ENCODE measurements at regions not wholly inside any gene's neighbourhood (a gene's known extent, or its start where the extent isn't known, plus 50 kb on each side); places are given as distances from the start of the nearest gene placed in this dataset.
"Not testable (repeated sequence)": the region's sequence is repeated elsewhere in the genome, so short reads cannot be mapped to it uniquely, and the experiment has no call there.

GRCh38 chr16:21336231-21336630 lies 58.1 kb upstream of the CRYM start:
- Mint-ChIP-seq H3K36me3 (ENCODE audit: insufficient read depth) (no peaks in the 10 kb centered on the region), H3K27ac (ENCODE audit: low read depth) (no peak overlapping the region), H3K9me3 (no peaks in the 10 kb centered on the region), H3K4me3 (no peak overlapping the region), H3K27me3 (peaks cover 87% of the 10 kb centered on the region), H3K4me1 (no peaks in the 10 kb centered on the region)
- ATAC-seq (replicated peaks; ENCODE audit: extremely low read depth, poor library complexity, severe bottlenecking) (no peak), DNase-seq (ENCODE audit: low spot score in 2 of 2) (no peak)

DNA sequence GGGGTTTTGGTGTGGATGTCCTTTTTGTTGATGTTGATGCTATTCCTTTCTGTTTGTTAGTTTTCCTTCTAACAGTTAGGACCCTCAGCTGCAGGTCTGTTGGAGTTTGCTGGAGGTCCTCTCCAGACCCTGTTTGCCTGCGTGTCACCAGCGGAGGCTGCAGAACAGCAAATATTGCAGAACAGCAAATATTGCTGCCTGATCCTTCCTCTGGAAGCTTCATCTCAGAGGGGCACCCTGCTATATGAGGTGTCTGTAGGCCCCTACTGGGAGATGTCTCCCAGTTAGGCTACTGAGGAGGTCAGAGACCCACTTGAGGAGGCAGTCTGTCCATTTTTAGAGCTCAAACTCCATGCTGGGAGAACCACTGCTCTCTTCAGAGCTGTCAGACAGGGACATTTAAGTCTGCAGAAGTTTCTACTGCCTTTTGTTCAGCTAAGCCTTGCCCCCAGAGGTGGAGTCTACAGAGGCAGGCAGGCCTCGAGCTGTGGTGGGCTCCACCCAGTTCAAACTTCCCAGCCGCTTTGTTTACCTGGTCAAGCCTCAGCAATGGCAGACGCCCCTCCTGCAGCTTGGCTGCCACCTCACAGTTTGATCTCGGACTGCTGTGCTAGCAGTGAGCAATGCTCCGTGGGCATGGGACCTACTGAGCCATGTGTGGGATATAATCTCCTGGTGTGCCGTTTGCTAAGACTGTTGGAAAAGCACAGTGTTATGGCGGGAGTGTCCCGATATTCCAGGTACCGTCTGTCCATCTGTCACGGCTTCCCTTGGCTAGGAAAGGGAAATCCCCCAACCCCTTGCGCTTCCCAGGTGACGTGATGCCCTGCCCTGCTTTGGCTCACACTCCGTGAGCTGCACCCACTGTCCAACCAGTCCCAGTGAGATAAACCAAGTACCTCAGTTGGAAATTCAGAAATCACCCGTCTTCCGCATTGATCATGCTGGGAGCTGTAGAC lies 56.4 kb upstream of the CRYM start:
- H3K27me3 Mint-ChIP-seq, result peaks cover 79% of the 10 kb centered on the region
- DNase-seq (ENCODE audit: low spot score in 2 of 2); H3K4me1 Mint-ChIP-seq; H3K9me3 Mint-ChIP-seq; H3K4me3 Mint-ChIP-seq; H3K27ac Mint-ChIP-seq (ENCODE audit: low read depth); H3K36me3 Mint-ChIP-seq (ENCODE audit: insufficient read depth); ATAC-seq (replicated peaks; ENCODE audit: extremely low read depth, poor library complexity, severe bottlenecking): not testable (repeated sequence)

DNA sequence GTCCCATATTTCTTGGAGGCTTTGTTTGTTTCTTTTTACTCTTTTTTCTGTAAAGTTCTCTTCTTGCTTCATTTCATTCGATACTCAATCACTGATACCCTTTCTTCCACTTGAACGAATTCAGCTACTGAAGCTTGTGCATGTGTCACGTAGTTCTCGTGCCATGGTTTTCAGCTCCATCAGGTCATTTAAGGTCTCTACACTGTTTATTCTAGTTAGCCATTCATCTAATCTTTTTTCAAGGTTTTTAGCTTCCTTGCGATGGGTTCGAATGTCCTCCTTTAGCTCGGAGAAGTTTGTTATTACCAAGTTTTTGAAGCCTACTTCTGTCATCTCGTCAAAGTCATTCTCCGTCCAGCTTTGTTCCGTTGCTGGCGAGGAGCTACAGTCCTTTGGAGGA lies 55.6 kb upstream of the CRYM start:
- not testable (repeated sequence) for H3K4me1 Mint-ChIP-seq; H3K4me3 Mint-ChIP-seq; ATAC-seq (replicated peaks; ENCODE audit: extremely low read depth, poor library complexity, severe bottlenecking); H3K27ac Mint-ChIP-seq (ENCODE audit: low read depth); H3K36me3 Mint-ChIP-seq (ENCODE audit: insufficient read depth); H3K9me3 Mint-ChIP-seq; DNase-seq (ENCODE audit: low spot score in 2 of 2)
- H3K27me3 Mint-ChIP-seq, result peaks cover 79% of the 10 kb centered on the region
